NT2/D1 (cell line): ENCODE measurements at regions not wholly inside any gene's neighbourhood (a gene's known extent, or its start where the extent isn't known, plus 50 kb on each side); places are given as distances from the start of the nearest gene placed in this dataset.

ENCODE experiments used
- DNase-seq: peaks from one replicate; pipeline ENCODE4 v3.0.0-alpha.2; 2011; ENCODE audit warnings: low read depth, low spot score
- H3K27me3 ChIP-seq: 2 replicates; pipeline ENCODE4 v1.6.0; 2011; ENCODE audit warnings: mild to moderate bottlenecking; ENCODE audit not compliant: insufficient read length, insufficient read depth
- H3K36me3 ChIP-seq: 2 replicates; pipeline ENCODE4 v1.6.1; 2011; ENCODE audit warnings: mild to moderate bottlenecking, low read length, mixed read lengths; ENCODE audit not compliant: insufficient read depth, insufficient read length
- H3K4me1 ChIP-seq: 2 replicates; pipeline ENCODE4 v1.5.1; 2011; ENCODE audit not compliant: insufficient read depth, insufficient read length
- H3K4me3 ChIP-seq: 2 replicates; pipeline ENCODE4 v1.5.1; 2011; ENCODE audit warnings: low read depth; ENCODE audit not compliant: insufficient read length
- H3K9ac ChIP-seq: 2 replicates; pipeline ENCODE4 v1.6.0; 2011; ENCODE audit warnings: low read depth; ENCODE audit not compliant: insufficient read length
- H3K9me3 ChIP-seq: 2 replicates; pipeline ENCODE4 v1.5.1; 2011; ENCODE audit warnings: mild to moderate bottlenecking, low read length; ENCODE audit not compliant: insufficient read depth
- SUZ12 ChIP-seq: IDR thresholded peaks from 2 replicates; pipeline ENCODE4 v1.6.1; 2011; ENCODE audit not compliant: insufficient read length, insufficient read depth; ENCODE audit errors: extremely low read depth
- YY1 ChIP-seq: IDR thresholded peaks from 2 replicates; pipeline ENCODE4 v1.6.1; 2011; ENCODE audit not compliant: insufficient read length, insufficient read depth
- ZNF274 ChIP-seq: IDR thresholded peaks from 2 replicates; pipeline ENCODE4 v1.6.1; 2011; ENCODE audit warnings: mild to moderate bottlenecking, low read depth, low read length

GRCh38 chr4:24245491-24245820, 338.9 kb downstream of the DHX15 start:
- DNase-seq, result no peak
- no peaks in the 10 kb centered on the region for H3K36me3 ChIP-seq
- peaks cover 3% of the 10 kb centered on the region for H3K4me1 ChIP-seq
- no peak for TF ChIP-seq SUZ12
- TF ChIP-seq ZNF274, result no peak
- TF ChIP-seq YY1, result no peak
- H3K9me3 ChIP-seq, result no peaks in the 10 kb centered on the region
- H3K27me3 ChIP-seq, result no peaks in the 10 kb centered on the region
- no peak overlapping the region for H3K9ac ChIP-seq
- H3K4me3 ChIP-seq, result no peak overlapping the region

GRCh38 chr4:24244663-24245490, 339.5 kb downstream of the DHX15 start:
- no peaks in the 10 kb centered on the region for H3K27me3 ChIP-seq
- no peak for DNase-seq
- H3K4me1 ChIP-seq, result peaks cover 3% of the 10 kb centered on the region
- no peak overlapping the region for H3K9ac ChIP-seq
- H3K4me3 ChIP-seq, result no peak overlapping the region
- H3K9me3 ChIP-seq, result no peaks in the 10 kb centered on the region
- TF ChIP-seq ZNF274 (no peak), YY1 (no peak), SUZ12 (no peak)
- H3K36me3 ChIP-seq, result no peaks in the 10 kb centered on the region

GRCh38 chr4:24243641-24244040, 340.7 kb downstream of the DHX15 start:
- TF ChIP-seq YY1, result no peak
- Histone ChIP-seq H3K9me3 (no peaks in the 10 kb centered on the region), H3K4me1 (peaks cover 3% of the 10 kb centered on the region), H3K27me3 (no peaks in the 10 kb centered on the region), H3K36me3 (no peaks in the 10 kb centered on the region), H3K4me3 (no peak overlapping the region), H3K9ac (no peak overlapping the region)
- DNase-seq, result no peak

- no peak for TF ChIP-seq SUZ12
- TF ChIP-seq ZNF274, result no peak
- TF ChIP-seq YY1, result no peak
- no peaks in the 10 kb centered on the region for H3K9me3 ChIP-seq
- DNase-seq, result no peak
- H3K27me3 ChIP-seq, result no peaks in the 10 kb centered on the region
- peaks cover 3% of the 10 kb centered on the region for H3K4me1 ChIP-seq
- H3K36me3 ChIP-seq, result no peaks in the 10 kb centered on the region
- no peak overlapping the region for H3K4me3 ChIP-seq
- H3K9ac ChIP-seq, result no peak overlapping the region
Measured at GRCh38 chr4:24241511-24241910, 342.8 kb downstream of the DHX15 start.

GRCh38 chr4:24240655-24241054, 343.7 kb downstream of the DHX15 start:
- Histone ChIP-seq H3K9me3 (no peaks in the 10 kb centered on the region), H3K9ac (no peak overlapping the region), H3K4me1 (peaks cover 3% of the 10 kb centered on the region), H3K27me3 (no peaks in the 10 kb centered on the region), H3K36me3 (no peaks in the 10 kb centered on the region), H3K4me3 (no peak overlapping the region)
- no peak for DNase-seq
- TF ChIP-seq YY1 (no peak), SUZ12 (no peak), ZNF274 (no peak)

GRCh38 chr4:24237709-24238108, 346.6 kb downstream of the DHX15 start:
- Histone ChIP-seq H3K9me3 (no peaks in the 10 kb centered on the region), H3K36me3 (no peaks in the 10 kb centered on the region), H3K27me3 (no peaks in the 10 kb centered on the region), H3K9ac (no peak overlapping the region), H3K4me3 (no peak overlapping the region), H3K4me1 (peaks cover 3% of the 10 kb centered on the region)
- DNase-seq, result no peak
- TF ChIP-seq SUZ12, result no peak
- TF ChIP-seq ZNF274, result no peak
- TF ChIP-seq YY1, result no peak

GRCh38 chr4:24236532-24236931, 346.7 kb upstream of the PPARGC1A start:
- Histone ChIP-seq H3K9ac (no peak overlapping the region), H3K4me1 (peaks cover 3% of the 10 kb centered on the region), H3K36me3 (no peaks in the 10 kb centered on the region), H3K4me3 (no peak overlapping the region), H3K27me3 (no peaks in the 10 kb centered on the region), H3K9me3 (no peaks in the 10 kb centered on the region)
- TF ChIP-seq SUZ12 (no peak), ZNF274 (no peak), YY1 (no peak)
- no peak for DNase-seq
